NCI-H524 (cell line): ENCODE measurements at regions not wholly inside any gene's neighbourhood (a gene's known extent, or its start where the extent isn't known, plus 50 kb on each side); places are given as distances from the start of the nearest gene placed in this dataset.

Source experiments
- DNase-seq, 2 experiments: peaks; one replicate each; lab custom pipeline; 2025; lab: John Stamatoyannopoulos, UW

GRCh38 chr2:153105829-153106578, 372.6 kb downstream of the RPRM start:
- DNase-seq: no peak

DNA sequence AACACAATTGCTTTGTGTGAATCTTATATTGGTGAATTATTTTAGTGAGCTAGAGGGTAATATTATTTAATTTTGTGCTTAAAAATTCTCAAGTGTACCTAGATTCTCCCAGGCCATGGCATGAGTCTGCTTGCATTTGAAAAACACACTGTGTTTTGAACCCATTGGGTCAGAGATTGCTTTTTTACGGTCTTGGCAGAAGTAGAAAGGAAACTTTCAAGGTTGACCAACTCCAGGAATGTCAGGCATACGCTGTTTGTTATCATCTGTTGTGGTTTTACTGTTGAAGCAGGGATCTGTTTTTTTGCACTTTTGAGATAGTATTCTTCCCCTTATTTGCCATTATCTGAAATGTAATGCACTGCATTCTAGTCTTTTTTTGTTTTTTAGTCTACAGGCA, 377.4 kb downstream of the RPRM start:
- DNase-seq: no peak

DNA sequence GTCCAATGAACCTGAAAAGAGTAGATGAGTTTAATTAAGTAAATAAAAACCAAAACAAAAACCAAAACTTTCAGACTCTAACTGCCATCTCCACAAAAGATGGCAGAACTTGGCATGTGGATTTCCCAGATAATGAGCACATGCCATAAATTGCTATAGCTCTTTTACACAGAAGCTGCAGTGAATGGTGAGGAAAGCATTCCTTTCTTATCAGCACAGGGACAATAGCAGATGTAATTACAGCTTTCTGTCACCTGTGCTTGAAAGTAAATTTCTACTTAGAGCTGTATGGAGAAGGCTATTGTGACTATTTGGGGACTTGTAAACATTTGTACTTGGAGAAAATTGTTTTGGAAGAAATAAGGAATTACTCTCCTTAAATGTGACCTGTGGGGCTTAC, 378.4 kb downstream of the RPRM start:
- no peak for DNase-seq

DNA sequence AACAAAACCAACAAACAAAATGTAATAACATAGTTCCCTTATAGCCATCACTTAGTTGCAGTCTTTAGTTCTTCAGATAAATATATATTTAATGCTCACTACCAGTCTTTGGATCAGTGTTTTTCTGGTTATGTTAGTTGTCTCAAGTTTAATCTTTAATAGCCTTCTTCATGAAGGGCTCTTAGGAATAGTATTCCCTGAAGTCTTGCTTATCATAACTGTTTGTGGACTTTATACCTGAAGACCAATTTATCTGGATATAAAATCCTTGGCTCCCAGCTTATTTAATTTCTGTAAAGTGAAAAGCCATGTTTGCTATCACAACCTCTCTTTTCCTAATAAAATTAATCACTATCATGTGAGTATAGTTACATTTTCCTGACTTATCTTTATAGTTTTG, 379.7 kb downstream of the ARL6IP6 start:
- DNase-seq: no peak

DNA sequence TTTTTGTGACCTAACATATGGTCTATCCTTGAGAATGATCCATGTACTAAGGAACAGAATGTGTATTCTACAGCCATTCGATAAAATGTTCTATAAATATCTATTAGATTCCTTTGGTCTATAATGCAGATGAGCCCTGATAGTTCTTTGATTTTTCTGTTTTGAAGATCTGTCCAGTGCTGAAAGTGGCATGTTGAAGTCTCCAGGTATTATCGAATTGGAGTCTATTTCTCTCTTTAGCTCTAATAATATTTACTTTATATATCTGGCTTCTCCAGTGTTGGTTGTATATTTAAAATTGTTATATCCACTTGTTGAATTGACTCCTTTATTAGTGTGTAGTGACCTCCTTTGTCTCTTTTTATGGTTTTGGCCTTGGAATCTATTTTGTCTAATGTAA, 377.9 kb downstream of the ARL6IP6 start:
- DNase-seq: no peak

DNA sequence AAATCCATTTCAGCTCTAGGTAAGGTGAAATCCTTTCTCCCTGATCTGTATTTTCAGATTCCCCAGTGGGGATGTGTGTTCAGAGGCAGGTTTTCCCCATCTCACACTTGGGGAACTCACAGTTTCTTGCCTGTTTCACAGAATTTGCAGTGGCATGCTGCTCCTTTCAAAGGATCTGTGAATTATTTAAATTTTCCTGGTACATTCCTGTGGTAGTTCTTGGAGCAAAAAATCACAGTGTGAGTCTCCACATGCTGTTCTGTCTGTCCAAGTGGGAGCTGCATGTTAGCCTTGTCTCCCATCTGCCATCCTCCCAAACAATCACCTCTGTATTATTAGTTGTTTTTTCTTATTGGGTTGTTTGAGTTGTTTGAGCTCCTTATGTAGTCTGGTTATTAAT, 372.9 kb downstream of the ARL6IP6 start:
- no peak for DNase-seq

DNA sequence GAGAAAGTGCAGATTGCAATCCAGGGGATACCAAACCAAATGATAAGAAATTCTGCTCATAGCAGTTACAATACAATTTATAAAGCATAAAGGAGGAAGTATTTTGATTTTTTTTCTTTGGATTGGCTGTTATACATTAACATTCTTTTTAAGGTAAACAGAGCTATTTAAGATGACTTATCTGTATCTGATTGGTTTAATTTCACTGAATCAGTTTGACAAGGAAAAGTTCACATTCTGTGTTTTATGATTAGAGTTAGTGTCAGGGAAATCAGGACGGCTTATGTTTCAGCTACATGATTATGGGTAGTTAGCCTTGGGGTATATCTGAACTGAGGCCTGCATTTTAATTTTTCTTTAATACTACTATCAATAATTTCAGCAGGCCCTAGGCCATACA, 360.9 kb downstream of the ARL6IP6 start:
- DNase-seq: no peak

- peak in 1 of 2 experiments; percentile 17 for DNase-seq
These were observed 358.9 kb downstream of the ARL6IP6 start for GRCh38 chr2:153077311-153077710.

DNA sequence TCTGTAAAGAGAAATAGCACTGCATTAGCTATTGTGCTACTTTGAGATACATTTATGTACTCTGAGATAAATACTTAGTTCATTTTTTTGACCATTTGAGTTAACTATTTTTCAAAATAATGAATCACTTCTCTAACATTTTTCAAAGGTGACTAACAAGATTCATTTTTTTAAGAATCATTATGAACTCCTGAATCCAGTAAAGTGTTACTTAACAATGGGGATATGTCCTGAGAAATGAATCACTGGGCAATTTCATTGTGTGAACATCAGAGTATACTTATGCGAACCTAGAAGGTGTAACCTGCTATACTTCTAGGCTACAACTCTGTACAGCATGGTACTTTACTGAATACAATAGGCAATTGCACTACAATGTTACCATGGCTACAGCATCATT, 355.8 kb downstream of the ARL6IP6 start:
- no peak for DNase-seq

DNA sequence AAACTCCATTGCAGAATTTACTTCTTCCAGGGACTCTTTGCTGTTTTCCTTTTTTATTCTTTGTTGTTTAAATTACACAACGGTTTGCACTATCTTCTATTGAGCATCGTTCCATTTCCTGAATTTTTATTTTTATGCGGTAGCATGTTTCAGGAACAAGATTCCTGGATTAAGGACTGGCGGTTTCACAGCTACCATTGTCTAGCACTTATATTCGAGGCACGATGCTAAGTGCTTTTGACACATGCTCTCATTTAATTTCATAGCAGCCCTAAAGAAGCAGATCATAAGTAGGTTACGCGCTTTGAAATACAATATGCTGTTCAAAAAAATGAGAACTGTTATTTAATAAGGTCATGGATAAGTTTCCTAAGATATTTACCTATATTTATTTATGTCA, 354.4 kb downstream of the ARL6IP6 start:
- DNase-seq: no peak

GRCh38 chr2:153072077-153072476, 353.7 kb downstream of the ARL6IP6 start:
- DNase-seq: no peak

- no peak for DNase-seq
These were observed 352.7 kb downstream of the ARL6IP6 start for GRCh38 chr2:153071090-153071489.

GRCh38 chr2:153068915-153069314, 350.5 kb downstream of the ARL6IP6 start:
- DNase-seq: no peak

GRCh38 chr2:153068052-153068451, 349.6 kb downstream of the ARL6IP6 start:
- no peak for DNase-seq

GRCh38 chr2:153059338-153060052, 341.1 kb downstream of the ARL6IP6 start:
- DNase-seq: no peak

- no peak for DNase-seq
These were observed 339.3 kb downstream of the ARL6IP6 start for GRCh38 chr2:153057743-153058142.

DNA sequence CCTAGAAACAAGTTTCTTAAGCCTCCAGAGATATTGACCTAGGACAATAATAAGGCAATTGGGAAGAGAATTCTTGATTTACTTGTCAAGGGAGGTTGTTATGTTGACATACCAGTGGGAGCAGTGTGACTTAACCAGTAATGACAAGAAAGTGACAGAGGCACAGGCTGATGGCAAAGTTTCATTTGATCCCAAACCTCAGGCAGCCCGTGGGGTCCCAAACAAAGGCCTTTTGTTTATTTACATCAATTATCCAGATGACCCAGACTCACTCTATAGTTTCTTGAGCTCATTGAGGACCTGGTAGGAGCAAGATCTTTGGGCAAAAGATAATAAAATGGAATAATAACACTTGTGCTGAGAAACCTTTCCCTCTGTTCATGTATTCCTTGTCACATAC, 336.8 kb downstream of the ARL6IP6 start:
- DNase-seq: no peak

DNA sequence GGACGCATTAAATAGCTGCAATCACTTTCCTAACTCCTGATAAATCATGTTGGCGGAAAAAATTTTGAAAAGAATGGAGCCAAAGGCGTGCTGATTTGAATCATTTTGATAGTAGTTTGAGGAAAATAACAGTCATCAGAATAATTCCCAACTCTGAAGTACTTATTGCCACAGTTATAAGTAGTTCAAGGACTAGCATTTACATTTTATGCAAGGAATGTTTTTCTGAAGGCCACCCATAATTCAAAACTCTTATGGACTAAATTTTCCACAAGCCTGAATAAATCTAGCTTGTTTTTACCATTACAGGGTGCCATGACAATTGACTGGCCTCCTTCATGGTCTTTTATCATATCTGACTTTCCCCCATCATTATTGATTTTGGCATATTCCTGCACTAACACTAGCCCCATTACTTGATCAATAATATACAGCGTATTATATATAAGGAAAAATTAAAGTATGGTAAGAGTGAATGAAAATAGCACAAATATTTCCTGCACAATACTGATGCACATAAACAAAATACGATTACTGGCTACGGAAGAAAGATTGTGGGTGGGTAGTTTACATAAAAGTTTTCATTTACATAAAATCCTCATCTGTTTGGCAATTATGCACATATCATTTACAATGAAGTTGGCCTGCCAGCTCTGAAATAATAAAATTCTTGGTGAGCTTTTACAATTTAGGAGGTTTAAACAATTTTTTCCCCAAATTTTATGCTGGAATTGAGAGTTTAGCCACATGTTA, 334.6 kb downstream of the ARL6IP6 start:
- DNase-seq: no peak

GRCh38 chr2:153047220-153047619, 328.8 kb downstream of the ARL6IP6 start:
- peak in 1 of 2 experiments; percentile 13 for DNase-seq

GRCh38 chr2:153043385-153043784, 325.0 kb downstream of the ARL6IP6 start:
- no peak for DNase-seq

DNA sequence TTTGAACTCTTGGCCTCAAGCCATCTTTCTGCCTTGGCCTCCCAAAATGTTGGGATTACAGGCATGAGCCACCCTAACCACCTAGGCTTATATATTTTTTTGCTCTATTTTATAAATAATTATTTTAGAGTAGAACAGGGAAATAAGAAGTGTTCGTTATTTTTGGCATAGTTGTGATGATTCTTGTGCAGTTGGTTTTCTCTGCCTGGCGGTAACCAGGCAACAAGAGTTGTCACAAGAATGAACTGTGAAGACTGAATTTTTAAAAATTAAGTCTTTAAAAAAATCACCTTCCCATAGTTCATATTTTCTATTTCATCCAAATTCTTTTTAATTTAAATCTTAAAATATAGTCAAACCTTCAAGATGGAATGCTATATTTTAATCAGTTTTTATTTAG, 310.2 kb downstream of the ARL6IP6 start:
- DNase-seq: no peak

- no peak for DNase-seq
These were observed 309.1 kb downstream of the ARL6IP6 start for GRCh38 chr2:153027533-153027932.

DNA sequence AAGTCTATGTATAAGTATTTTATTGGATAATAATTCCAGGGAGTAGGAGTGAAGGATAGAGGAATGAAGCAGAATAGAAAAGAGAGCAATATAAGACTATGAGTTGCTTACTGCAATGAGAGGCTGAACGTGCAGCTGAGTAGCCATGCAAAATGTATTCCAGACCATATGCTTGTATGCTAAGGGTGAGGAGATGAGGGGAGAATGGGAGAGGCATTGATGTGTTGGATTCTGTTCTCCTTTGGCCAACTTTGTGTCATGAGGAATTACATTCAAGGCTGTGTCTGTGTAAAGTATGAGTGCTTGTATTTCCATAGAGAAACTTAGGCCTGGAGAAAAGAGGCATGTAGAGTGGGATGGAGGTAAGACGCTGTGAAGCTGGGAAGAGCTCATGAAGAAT, 301.8 kb downstream of the ARL6IP6 start:
- no peak for DNase-seq
